Peyer's patch (tissue), 4 donors: ENCODE measurements at regions not wholly inside any gene's neighbourhood (a gene's known extent, or its start where the extent isn't known, plus 50 kb on each side); places are given as distances from the start of the nearest gene placed in this dataset.

ENCODE experiments used
- CTCF ChIP-seq, 6 experiments: fragments of 450-650 bp in 4 of 6; fragments of 200-600 bp in 2 of 6; sonication (generic) in 1 of 6; IDR thresholded peaks; one replicate each; pipeline ENCODE4 v1.5.1; 2017 to 2019; ENCODE audit warnings: antibody characterized with exemption in 6 of 6, mild to moderate bottlenecking in 3 of 6, moderate library complexity in 1 of 6
- POLR2A ChIP-seq, 2 donors: fragments of 450-650 bp; IDR thresholded peaks; one replicate each; pipeline ENCODE4 v1.5.1; 2017; ENCODE audit warnings: antibody characterized with exemption in 2 of 2, mild to moderate bottlenecking in 2 of 2, moderate library complexity in 2 of 2

GRCh38 chr9:15081021-15081753 lies 171.0 kb upstream of the FREM1 start:
- TF ChIP-seq CTCF (IDR thresholded peaks at IDR 0.05) (no peak), POLR2A (IDR thresholded peaks at IDR 0.05) (no peak)
